Testis (tissue), 2 donors: ENCODE measurements at regions not wholly inside any gene's neighbourhood (a gene's known extent, or its start where the extent isn't known, plus 50 kb on each side); places are given as distances from the start of the nearest gene placed in this dataset.

Experiments
- DNase-seq: peaks from one replicate; pipeline ENCODE4 v3.0.0-alpha.2; 2019
- H3K27ac ChIP-seq, 2 donors: fragments of 200-600 bp; sonication (generic); one replicate each; pipeline ENCODE4 v1.5.1; 2019
- H3K27me3 ChIP-seq: fragments of 200-600 bp; sonication (generic); one replicate; pipeline ENCODE4 v1.5.1; 2019
- H3K36me3 ChIP-seq: fragments of 200-600 bp; sonication (generic); one replicate; pipeline ENCODE4 v1.5.1; 2017; ENCODE audit warnings: low read depth; ENCODE audit errors: missing control alignments
- H3K4me1 ChIP-seq: fragments of 200-600 bp; sonication (generic); one replicate; pipeline ENCODE4 v1.5.1; 2019
- H3K4me3 ChIP-seq, 2 donors: fragments of 200-600 bp; sonication (generic); one replicate each; pipeline ENCODE4 v1.5.1; 2017 to 2019
- H3K9me3 ChIP-seq: fragments of 200-600 bp; sonication (generic); one replicate; pipeline ENCODE4 v1.5.1; 2017
- CTCF ChIP-seq, 3 experiments: fragments of 450-650 bp in 2 of 3; fragments of 200-600 bp in 1 of 3; sonication (generic) in 1 of 3; IDR thresholded peaks; one replicate each; pipeline ENCODE4 v1.5.1; 2016 to 2019; ENCODE audit warnings: antibody characterized with exemption in 3 of 3, mild to moderate bottlenecking in 2 of 3, moderate library complexity in 1 of 3
- POLR2A ChIP-seq: fragments of 450-650 bp; IDR thresholded peaks from one replicate; pipeline ENCODE4 v1.6.1; 2017; ENCODE audit warnings: antibody characterized with exemption, mild to moderate bottlenecking, moderate library complexity
- WGBS, 2 donors: methylation state at CpG; one replicate each; pipeline ENCODE4 v1.1.5; 2018; 5-methylcytosine and 5-hydroxymethylcytosine counted together
- intact Hi-C: fragments of 100-400 bp; cut with DNase I; formaldehyde crosslinking; loops from one replicate; pipeline ENCODE4 v1.15.1; 2023; ENCODE audit warnings: low total_unique reads

DNA sequence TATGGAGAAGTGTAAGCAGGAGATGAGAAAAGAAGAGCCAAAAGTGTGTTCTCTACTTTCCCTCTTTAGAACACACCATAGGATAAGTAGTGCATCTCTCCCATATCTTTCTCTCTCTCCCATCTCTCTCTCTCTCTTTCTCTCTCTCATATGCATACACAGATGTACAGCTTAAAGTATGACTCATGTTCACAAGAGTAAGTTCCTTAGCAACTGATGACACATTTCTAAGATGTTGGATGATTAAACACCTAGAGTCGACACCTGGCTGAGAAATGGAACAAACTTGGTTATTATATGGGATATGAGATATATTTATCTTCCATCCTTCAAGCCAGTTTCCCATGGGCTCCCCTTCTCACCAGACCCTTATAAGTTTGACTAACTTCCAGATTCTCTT is 113.5 kb downstream of the TMEM132E start:
- no peaks in the 10 kb centered on the region for H3K27me3 ChIP-seq
- no peaks in the 10 kb centered on the region for H3K36me3 ChIP-seq
- intact Hi-C loops, result no loop called here
- TF ChIP-seq CTCF (IDR thresholded peaks at IDR 0.05) (no peak), POLR2A (no peak)
- H3K4me3 ChIP-seq, result no peak overlapping the region
- DNase-seq, result no peak
- no peak overlapping the region for H3K27ac ChIP-seq
- no peaks in the 10 kb centered on the region for H3K9me3 ChIP-seq
- WGBS, 2 donors, result 72 to 82% methylated on average over 1 of the region's 1 CpG
- H3K4me1 ChIP-seq, result no peaks in the 10 kb centered on the region
